GM21447 (cell line): ENCODE measurements at regions not wholly inside any gene's neighbourhood (a gene's known extent, or its start where the extent isn't known, plus 50 kb on each side); places are given as distances from the start of the nearest gene placed in this dataset.

Source experiments
- ATAC-seq: cut with Tn5 transposase; IDR thresholded peaks from one replicate; pipeline ENCODE4 v1.9.1; 2021; ENCODE audit not compliant: unreplicated experiment

DNA sequence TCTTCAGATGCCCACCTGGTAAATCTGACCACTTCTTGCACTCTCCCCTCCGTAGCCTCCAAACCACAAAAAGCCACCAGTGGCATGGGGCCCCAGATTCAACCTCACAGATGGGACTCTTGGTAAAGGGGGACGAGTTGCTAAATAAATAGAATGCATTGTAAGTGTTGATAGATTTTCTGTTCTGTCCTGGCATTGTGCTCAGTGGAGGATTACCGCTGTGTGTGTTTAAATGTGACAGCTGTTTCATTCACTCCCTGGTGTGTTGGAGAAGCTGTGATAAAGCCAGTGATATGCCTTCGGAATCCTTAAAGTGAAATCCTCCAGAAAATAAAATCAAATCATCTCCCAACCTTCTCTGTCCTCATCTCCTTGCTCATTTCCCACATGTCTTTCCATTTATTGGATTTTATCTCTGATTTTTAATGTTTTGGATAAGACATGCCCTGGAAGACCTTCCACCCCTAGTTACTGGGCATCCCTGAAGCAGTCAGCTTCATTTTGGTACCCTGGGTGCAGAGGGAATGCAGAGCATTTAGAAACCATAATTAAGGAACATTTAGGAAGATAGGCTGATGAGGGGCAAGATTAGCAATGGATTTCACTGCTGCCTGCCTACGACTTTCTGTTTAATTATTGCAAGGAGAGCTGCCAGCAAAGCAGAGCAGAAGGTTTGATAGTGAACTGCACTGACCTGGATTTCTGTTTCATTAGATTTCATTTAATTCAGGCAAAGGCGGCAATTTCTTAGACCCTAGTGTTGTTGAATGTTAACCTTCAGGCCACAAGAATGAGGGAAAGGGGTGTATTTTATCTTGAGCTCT, 460.9 kb upstream of the KIRREL3 start:
- no peak for ATAC-seq

GRCh38 chr11:127458561-127458960, 458.0 kb upstream of the KIRREL3 start:
- ATAC-seq = no peak

- ATAC-seq = no peak
Measured at GRCh38 chr11:127454856-127455255, 454.3 kb upstream of the KIRREL3 start.

DNA sequence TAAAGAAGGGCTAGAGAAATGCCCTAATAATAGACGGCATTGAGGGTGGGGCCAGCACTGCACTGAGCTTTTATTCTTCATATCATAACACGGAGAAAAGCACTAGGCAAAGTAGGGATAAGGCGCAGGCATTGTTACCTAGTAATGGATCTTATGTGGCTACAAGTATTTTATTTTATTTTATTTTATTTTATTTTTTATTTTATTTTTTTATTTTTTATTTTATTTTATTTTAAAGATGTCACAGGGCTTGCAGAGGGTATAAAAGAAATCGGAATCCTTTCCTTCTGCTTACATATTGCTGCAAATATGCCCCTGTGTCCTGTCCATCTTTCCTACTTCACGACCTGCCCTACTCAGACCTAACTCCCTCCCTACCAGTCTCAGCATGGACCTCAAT, 452.0 kb upstream of the KIRREL3 start:
- no peak for ATAC-seq

GRCh38 chr11:127451861-127452260, 451.3 kb upstream of the KIRREL3 start:
- ATAC-seq = no peak

GRCh38 chr11:127448101-127448500, 447.5 kb upstream of the KIRREL3 start:
- ATAC-seq = no peak

DNA sequence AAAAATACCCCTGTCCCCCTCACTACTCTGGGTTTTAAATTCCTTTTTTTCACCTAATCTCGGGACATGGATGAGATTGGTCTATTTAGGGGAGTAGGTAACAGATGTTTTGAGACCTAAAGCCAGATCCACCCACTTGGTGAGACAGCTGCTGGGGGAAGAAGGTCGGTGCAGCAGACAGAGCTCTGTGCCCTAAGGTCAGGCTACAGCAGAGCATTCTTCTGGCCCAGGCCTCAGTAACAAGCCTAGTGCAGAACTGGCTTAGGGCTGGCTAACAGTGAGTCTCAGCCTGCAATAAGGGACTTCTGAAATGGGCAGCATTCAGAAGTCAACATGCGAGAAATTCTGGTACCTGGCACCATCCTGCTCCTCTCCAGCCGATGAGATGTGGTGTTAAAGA, 444.9 kb upstream of the KIRREL3 start:
- no peak for ATAC-seq

- ATAC-seq = no peak
Measured at GRCh38 chr11:127443297-127443696, 442.7 kb upstream of the KIRREL3 start.

- no peak for ATAC-seq
Measured at GRCh38 chr11:127440616-127441015, 440.0 kb upstream of the KIRREL3 start.

GRCh38 chr11:127425281-127425680, 424.7 kb upstream of the KIRREL3 start:
- ATAC-seq = no peak

DNA sequence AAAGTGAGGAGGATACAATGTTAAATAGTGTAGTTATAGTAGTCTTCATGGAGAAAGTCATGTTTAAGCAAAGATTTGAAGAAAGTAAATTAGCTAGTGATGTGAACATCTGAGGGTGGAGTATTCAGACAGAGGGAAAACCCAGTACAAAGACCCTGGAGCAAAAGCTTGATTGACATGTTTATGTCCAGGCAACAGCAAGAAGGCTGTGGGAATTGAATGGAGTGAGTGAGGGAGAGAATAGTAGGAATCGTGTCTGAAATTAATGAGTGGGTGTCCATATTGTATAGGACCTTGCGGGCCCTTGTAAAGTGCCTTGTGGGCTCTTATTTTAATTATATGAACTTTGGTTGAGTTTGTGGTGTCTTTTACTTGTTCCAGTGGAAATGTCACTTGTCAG, 424.1 kb upstream of the KIRREL3 start:
- no peak for ATAC-seq

- ATAC-seq = no peak
Measured at GRCh38 chr11:127420139-127420538, 419.6 kb upstream of the KIRREL3 start.

DNA sequence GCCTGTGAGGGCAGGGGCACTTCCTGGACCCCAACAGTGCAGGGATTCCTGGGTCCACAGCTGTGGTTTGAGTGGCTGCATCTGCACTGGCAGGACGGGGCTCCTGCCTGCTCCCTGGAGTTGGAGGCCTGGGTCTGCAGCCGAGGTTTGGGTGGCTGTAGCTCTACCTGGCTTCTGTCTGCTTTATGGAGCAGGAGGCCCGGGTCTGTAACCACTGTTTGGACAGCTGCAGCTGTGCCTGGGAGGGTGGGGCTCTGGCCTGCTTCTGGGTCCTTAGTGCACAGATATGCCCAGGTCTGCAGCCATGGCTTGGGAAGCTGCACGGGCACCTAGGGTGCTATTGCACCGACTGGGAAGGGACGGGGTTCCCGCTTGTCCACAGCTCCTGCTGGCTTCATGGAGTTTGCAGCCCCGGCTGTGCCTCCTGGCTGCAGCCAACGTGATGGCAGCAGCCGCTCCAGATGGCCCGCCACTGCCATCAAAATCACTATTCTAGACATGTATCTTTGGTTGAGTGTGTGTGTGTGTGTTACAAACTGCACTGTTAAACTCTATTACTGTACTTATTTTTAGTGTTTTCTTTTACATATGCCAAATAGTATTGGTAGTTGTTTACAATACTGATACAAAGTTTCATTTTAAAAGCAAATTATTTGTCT, 412.3 kb upstream of the KIRREL3 start:
- ATAC-seq = no peak

DNA sequence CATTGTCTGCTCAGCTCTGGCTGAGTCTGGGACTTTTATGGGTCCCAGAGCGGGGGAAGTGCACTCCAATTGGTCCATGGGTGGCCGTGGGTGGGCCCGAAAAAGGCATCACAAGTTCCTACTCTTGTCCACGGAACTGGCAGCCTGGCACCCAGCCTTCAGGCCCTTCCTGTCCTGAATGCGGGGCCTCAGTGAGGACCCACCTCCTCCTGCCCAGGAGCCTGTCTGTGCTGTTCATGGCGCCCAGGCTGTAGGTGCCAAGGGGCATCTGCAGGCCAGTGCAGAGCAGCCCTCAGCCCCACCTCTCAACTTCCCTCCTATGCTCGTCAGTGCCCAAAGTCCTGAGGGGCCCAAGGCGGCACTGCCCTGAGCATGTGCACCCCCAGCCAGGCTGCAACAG, 411.7 kb upstream of the KIRREL3 start:
- ATAC-seq = no peak

GRCh38 chr11:127411283-127411682, 410.7 kb upstream of the KIRREL3 start:
- ATAC-seq = no peak

- ATAC-seq = no peak
Measured at GRCh38 chr11:127395034-127395433, 394.5 kb upstream of the KIRREL3 start.

DNA sequence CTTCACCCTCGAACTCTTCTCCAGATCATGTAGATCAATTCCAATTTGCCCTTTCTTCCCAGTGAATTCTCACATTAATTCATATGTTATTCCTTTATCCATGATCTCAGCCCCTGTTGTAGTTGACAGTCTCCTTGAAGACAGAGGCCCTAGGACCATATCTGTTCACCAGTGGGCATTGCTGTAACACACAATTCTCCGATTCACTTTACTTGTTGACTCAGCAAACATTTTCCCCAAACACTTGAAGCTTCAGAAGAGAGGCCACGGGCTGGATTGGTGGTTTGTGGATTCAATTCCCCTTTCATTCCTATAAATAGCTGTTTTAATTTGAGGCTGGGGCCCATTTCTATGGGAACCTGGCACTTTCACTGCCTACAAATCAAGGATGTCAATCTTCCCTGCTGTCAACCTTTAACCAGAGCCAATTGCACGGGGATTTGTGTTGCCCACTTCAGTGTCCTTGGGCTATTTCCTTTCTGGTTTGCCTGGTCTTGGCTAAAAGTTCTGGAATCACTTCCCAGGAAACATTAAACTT, 393.0 kb upstream of the KIRREL3 start:
- no peak for ATAC-seq

- no peak for ATAC-seq
Measured at GRCh38 chr11:127392575-127392974, 392.0 kb upstream of the KIRREL3 start.

- ATAC-seq = no peak
Measured at GRCh38 chr11:127390465-127390864, 389.9 kb upstream of the KIRREL3 start.

DNA sequence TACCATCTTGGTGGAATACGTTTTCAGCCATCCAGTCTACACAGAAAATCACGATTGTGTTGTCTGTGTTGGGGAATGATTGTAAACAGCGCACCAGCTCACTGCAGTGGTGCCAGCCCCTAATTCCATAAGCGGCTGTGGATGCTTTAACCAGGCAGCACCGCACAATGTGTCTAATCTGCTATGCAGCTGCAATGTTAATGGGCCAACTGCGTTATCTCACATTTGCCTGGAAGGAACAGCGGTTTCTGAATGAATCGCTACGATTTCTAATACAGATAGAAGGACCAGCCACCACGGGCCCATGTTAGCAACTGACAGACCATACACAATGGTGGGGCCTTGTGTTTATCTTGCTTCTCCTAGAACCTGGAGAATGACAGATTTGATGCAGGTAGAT, 384.5 kb upstream of the KIRREL3 start:
- no peak for ATAC-seq

- no peak for ATAC-seq
Measured at GRCh38 chr11:127383026-127383425, 382.5 kb upstream of the KIRREL3 start.

DNA sequence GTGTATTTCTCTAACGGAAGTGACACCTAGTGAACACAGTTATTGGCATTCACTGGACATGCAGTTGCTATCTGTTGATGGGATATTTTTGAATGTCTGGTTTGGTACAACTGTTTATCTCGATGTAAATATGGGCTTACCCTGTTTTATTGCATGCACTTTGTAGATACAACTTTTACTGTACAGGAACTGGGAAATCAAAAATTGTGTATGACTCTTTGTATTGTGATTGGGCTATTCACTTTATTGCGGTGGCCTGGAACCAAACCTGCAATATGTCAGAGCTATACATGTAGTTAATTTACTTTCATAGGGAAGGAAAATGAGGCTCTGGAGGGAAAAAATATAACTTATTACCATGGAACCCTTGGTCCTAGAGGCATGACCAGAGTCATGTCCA, 380.7 kb upstream of the KIRREL3 start:
- ATAC-seq = no peak
